HuH-7.5 (cell line): ENCODE measurements at regions not wholly inside any gene's neighbourhood (a gene's known extent, or its start where the extent isn't known, plus 50 kb on each side); places are given as distances from the start of the nearest gene placed in this dataset.

ENCODE experiments used
- DNase-seq: peaks from one replicate; pipeline ENCODE4 v3.0.0; 2011; ENCODE audit warnings: low spot score

GRCh38 chr10:61356354-61356753, 96.8 kb downstream of the TMEM26 start:
- no peak for DNase-seq

GRCh38 chr10:61355211-61355610, 98.0 kb downstream of the TMEM26 start:
- no peak for DNase-seq

- DNase-seq, result no peak
These were observed 98.7 kb downstream of the TMEM26 start for GRCh38 chr10:61354401-61354975.

- no peak for DNase-seq
These were observed 102.4 kb downstream of the TMEM26 start for GRCh38 chr10:61350794-61351193.

GRCh38 chr10:61350068-61350467, 103.1 kb downstream of the TMEM26 start:
- no peak for DNase-seq

GRCh38 chr10:61346796-61347413, 106.3 kb downstream of the TMEM26 start:
- DNase-seq, result no peak

GRCh38 chr10:61343796-61344195, 109.4 kb downstream of the TMEM26 start:
- DNase-seq, result no peak

- no peak for DNase-seq
These were observed 110.2 kb downstream of the TMEM26 start for GRCh38 chr10:61342858-61343572.

GRCh38 chr10:61341008-61341407, 112.2 kb downstream of the TMEM26 start:
- DNase-seq, result no peak

GRCh38 chr10:61338146-61338545, 115.0 kb downstream of the TMEM26 start:
- no peak for DNase-seq

GRCh38 chr10:61337741-61338140, 115.4 kb downstream of the TMEM26 start:
- no peak for DNase-seq

- DNase-seq, result no peak
These were observed 116.3 kb downstream of the TMEM26 start for GRCh38 chr10:61336831-61337230.

GRCh38 chr10:61335359-61335758, 117.8 kb downstream of the TMEM26 start:
- DNase-seq, result no peak

- no peak for DNase-seq
These were observed 120.6 kb downstream of the TMEM26 start for GRCh38 chr10:61332581-61332980.

GRCh38 chr10:61330669-61331068, 122.5 kb downstream of the TMEM26 start:
- no peak for DNase-seq

GRCh38 chr10:61329854-61330253, 123.3 kb downstream of the TMEM26 start:
- no peak for DNase-seq

GRCh38 chr10:61325223-61325960, 127.8 kb downstream of the TMEM26 start:
- no peak for DNase-seq

GRCh38 chr10:61323726-61324125, 129.5 kb downstream of the TMEM26 start:
- no peak for DNase-seq

GRCh38 chr10:61321041-61321857, 131.9 kb downstream of the TMEM26 start:
- DNase-seq, result no peak

- DNase-seq, result no peak
These were observed 133.0 kb downstream of the TMEM26 start for GRCh38 chr10:61320257-61320587.

GRCh38 chr10:61319386-61320256, 133.6 kb downstream of the TMEM26 start:
- no peak for DNase-seq
